Kidney (tissue), 13 donors: ENCODE measurements at regions not wholly inside any gene's neighbourhood (a gene's known extent, or its start where the extent isn't known, plus 50 kb on each side); places are given as distances from the start of the nearest gene placed in this dataset.

ENCODE experiments used
- DNase-seq, 5 donors: peaks; one replicate each; pipeline ENCODE4 v3.0.0-alpha.2; 2013 to 2020
- FAIRE-seq: peaks from 2 replicates; lab custom pipeline; 2012; peaks lifted over from hg19 to GRCh38; lab: Jason Lieb, UNC
- H3K27ac ChIP-seq, 2 donors: one replicate each; pipeline ENCODE4 v1.7.0; 2013; ENCODE audit warnings: low read depth in 2 of 2, low read length in 2 of 2, inconsistent platforms in 1 of 2
- H3K27me3 ChIP-seq: one replicate; pipeline ENCODE4 v1.7.1; 2013; ENCODE audit warnings: low read length, inconsistent platforms; ENCODE audit not compliant: control insufficient read depth, insufficient read depth
- H3K36me3 ChIP-seq, 3 donors: one replicate each; pipeline versions ENCODE4 v1.7.0 to v1.7.1; 2013; ENCODE audit warnings: low read length in 3 of 3, control low read depth in 1 of 3, inconsistent platforms in 1 of 3; ENCODE audit not compliant: insufficient read depth in 3 of 3, control insufficient read depth in 2 of 3
- H3K4me1 ChIP-seq, 3 donors: one replicate each; pipeline versions ENCODE4 v1.7.0 to v1.7.1; 2013; ENCODE audit warnings: low read length in 3 of 3, inconsistent platforms in 1 of 3, low read depth in 1 of 3; ENCODE audit not compliant: control insufficient read depth in 2 of 3, insufficient read depth in 2 of 3
- H3K4me3 ChIP-seq, 3 donors: one replicate each; pipeline versions ENCODE4 v1.7.0 to v1.8.1; 2013; ENCODE audit warnings: low read length in 3 of 3, control low read depth in 1 of 3, inconsistent platforms in 1 of 3
- H3K9ac ChIP-seq, 3 donors: one replicate each; pipeline versions ENCODE4 v1.7.0 to v1.7.1; 2013; ENCODE audit warnings: low read length in 3 of 3, control low read depth in 1 of 3, inconsistent platforms in 1 of 3
- H3K9me3 ChIP-seq, 3 donors: one replicate each; pipeline versions ENCODE4 v1.7.0 to v1.7.1; 2013; ENCODE audit warnings: low read length in 3 of 3, control low read depth in 1 of 3, inconsistent platforms in 1 of 3; ENCODE audit not compliant: control insufficient read depth in 2 of 3, insufficient read depth in 1 of 3
- CTCF ChIP-seq: IDR thresholded peaks from 3 replicates; pipeline ENCODE4 v1.5.1; 2012; ENCODE audit warnings: mild to moderate bottlenecking, moderate library complexity, borderline replicate concordance; ENCODE audit not compliant: insufficient read depth; ENCODE audit errors: extremely low read depth
- intact Hi-C: fragments of 100-400 bp; cut with DNase I; formaldehyde crosslinking; loops from one replicate; pipeline ENCODE4 v1.11.1; 2022
- donor health status: control.
- donor health status: control.
- donor health status: control.
- donor health status: control.
- donor health status: control.
- donor health status: DM: yes; HTN: yes; CAD: no.
- donor health status: Normal renal cell carcinoma (clear cell type).

- Histone ChIP-seq H3K4me3 (no peak overlapping the region), H3K36me3 (no peaks in the 10 kb centered on the region), H3K9ac (no peak overlapping the region), H3K4me1 (no peaks in the 10 kb centered on the region), H3K27me3 (no peaks in the 10 kb centered on the region), H3K9me3 (no peaks in the 10 kb centered on the region), H3K27ac (no peak overlapping the region)
- intact Hi-C loops, result no loop called here
- DNase-seq, result no peak
- FAIRE-seq, result no peak
- no peak for TF ChIP-seq CTCF
Observed at GRCh38 chr20:24378661-24379483, 90.6 kb upstream of the SYNDIG1 start.

GRCh38 chr20:24376311-24377099 is 92.9 kb upstream of the SYNDIG1 start:
- no peak for FAIRE-seq
- Histone ChIP-seq H3K9ac (no peak overlapping the region), H3K4me1 (no peaks in the 10 kb centered on the region), H3K4me3 (no peak overlapping the region), H3K9me3 (no peaks in the 10 kb centered on the region), H3K27ac (no peak overlapping the region), H3K36me3 (no peaks in the 10 kb centered on the region), H3K27me3 (no peaks in the 10 kb centered on the region)
- DNase-seq, result no peak
- no peak for TF ChIP-seq CTCF
- intact Hi-C loops, result no loop called here

GRCh38 chr20:24373372-24373771 is 96.1 kb upstream of the SYNDIG1 start:
- Histone ChIP-seq H3K9ac (no peak overlapping the region), H3K36me3 (no peaks in the 10 kb centered on the region), H3K4me1 (no peaks in the 10 kb centered on the region), H3K27ac (no peak overlapping the region), H3K9me3 (no peaks in the 10 kb centered on the region), H3K27me3 (no peaks in the 10 kb centered on the region), H3K4me3 (no peak overlapping the region)
- no peak for TF ChIP-seq CTCF
- DNase-seq (no peak), FAIRE-seq (no peak)
- intact Hi-C loops, result no loop called here
